K562 (cell line): ENCODE measurements at regions not wholly inside any gene's neighbourhood (a gene's known extent, or its start where the extent isn't known, plus 50 kb on each side); places are given as distances from the start of the nearest gene placed in this dataset.

Experiments used
- ATAC-seq: fragments of 200-7000 bp; cut with Tn5 transposase; 3 replicates; pipeline ENCODE4 v1.9.1; 2020; ENCODE audit warnings: moderate library complexity
- BruUV-seq: library from RNA; stranded (reverse); fragments of 400-500 nt; replicated peaks from 2 replicates; lab custom pipeline; 2021; lab: Mats Ljungman, UMichigan
- CTCF ChIA-PET: fragments of 300-600 bp; formaldehyde crosslinking; extraction: SDS; loops from one replicate; lab custom pipeline; 2021; ENCODE audit warnings: low intra/inter-chr PET ratio; lab: Yijun Ruan, JAX
- POLR2A ChIA-PET: fragments of 300-600, 350-650 bp; sonication (Branson Sonifier 250); formaldehyde crosslinking; extraction: SDS; loops from one replicate; lab custom pipeline; 2021; ENCODE audit warnings: antibody characterized with exemption, inconsistent platforms; lab: Yijun Ruan, JAX
- DNase-seq, 4 experiments: peaks; one replicate each; pipeline versions ENCODE4 v3.0.0 to v3.0.0-alpha.2; 2011 to 2018; ENCODE audit warnings: low spot score in 3 of 4, mixed read lengths in 3 of 4; ENCODE audit errors: extremely low read depth in 1 of 4
- FAIRE-seq: peaks from 2 replicates; lab custom pipeline; 2011; peaks lifted over from hg19 to GRCh38; lab: Jason Lieb, UNC
- H2AFZ ChIP-seq: 2 replicates; pipeline ENCODE4 v1.6.0; 2011; ENCODE audit warnings: low read depth, low read length, control low read depth, inconsistent platforms
- H3K27ac ChIP-seq: fragments of 200-600 bp; 3 replicates; pipeline ENCODE4 v1.8.0; 2011; ENCODE audit warnings: low read depth, mild to moderate bottlenecking, control low read depth, inconsistent platforms, low read length, moderate library complexity, mixed read lengths; ENCODE audit errors: extremely low read depth
- H3K27me3 ChIP-seq, 2 experiments: fragments of 300-600 bp in 1 of 2; 2 replicates in 1 of 2; 3 replicates in 1 of 2; pipeline versions ENCODE4 v1.6.0 to v1.8.0; 2011; ENCODE audit warnings: inconsistent platforms in 2 of 2, low read length in 2 of 2, mild to moderate bottlenecking in 1 of 2, mixed read lengths in 1 of 2, moderate library complexity in 1 of 2; ENCODE audit not compliant: control insufficient read depth in 2 of 2, insufficient read depth in 2 of 2
- H3K36me3 ChIP-seq: fragments of 300-600 bp; 3 replicates; pipeline ENCODE4 v1.8.0; 2011; ENCODE audit warnings: mild to moderate bottlenecking, low read length, inconsistent platforms; ENCODE audit not compliant: control insufficient read depth, insufficient read depth
- H3K4me1 ChIP-seq, 2 experiments: fragments of 200-600 bp in 1 of 2; replicated peaks in 1 of 2; 2 replicates in 1 of 2; 3 replicates in 1 of 2; pipeline versions ENCODE4 v1.5.1 to v1.8.0; 2011; ENCODE audit warnings: inconsistent platforms in 2 of 2, low read length in 2 of 2, mild to moderate bottlenecking in 1 of 2, mixed read lengths in 1 of 2, moderate library complexity in 1 of 2; ENCODE audit not compliant: control insufficient read depth in 2 of 2, insufficient read depth in 2 of 2
- H3K4me2 ChIP-seq: 2 replicates; pipeline ENCODE4 v1.6.1; 2011; ENCODE audit warnings: low read length, control low read depth, inconsistent platforms, mixed read lengths; ENCODE audit not compliant: insufficient read depth
- H3K4me3 ChIP-seq: fragments of 200-600 bp; sonication (generic), shearing (Covaris generic); 2 replicates; pipeline ENCODE4 v1.5.1; 2016; ENCODE audit warnings: control low read depth, inconsistent platforms
- H3K79me2 ChIP-seq: fragments of 200-600 bp; 3 replicates; pipeline ENCODE4 v1.8.0; 2011; ENCODE audit warnings: low read length, inconsistent platforms; ENCODE audit not compliant: control insufficient read depth, insufficient read depth
- H3K9ac ChIP-seq, 2 experiments: 2 replicates each; pipeline versions ENCODE4 v1.6.0 to v1.6.1; 2011; ENCODE audit warnings: low read depth in 2 of 2, low read length in 2 of 2, control low read depth in 1 of 2, inconsistent platforms in 1 of 2, mild to moderate bottlenecking in 1 of 2, mixed read lengths in 1 of 2; ENCODE audit not compliant: insufficient read depth in 1 of 2
- H3K9me1 ChIP-seq: one replicate; pipeline ENCODE4 v1.6.0; 2011; ENCODE audit warnings: inconsistent platforms, mild to moderate bottlenecking, low read length, moderate library complexity; ENCODE audit not compliant: control insufficient read depth, insufficient read depth
- H3K9me3 ChIP-seq: replicated peaks from 2 replicates; pipeline ENCODE4 v1.5.1; 2011; ENCODE audit warnings: low read depth, low read length, inconsistent platforms; ENCODE audit not compliant: control insufficient read depth, insufficient read depth
- H4K20me1 ChIP-seq: replicated peaks from 2 replicates; pipeline ENCODE4 v1.6.1; 2011; ENCODE audit warnings: low read length, inconsistent platforms, mixed read lengths; ENCODE audit not compliant: control insufficient read depth, insufficient read depth
- CAMTA2 ChIP-seq: fragments of 250-450 bp; sonication (Bioruptor Pico); conservative IDR thresholded peaks from 2 replicates; pipeline ENCODE4 v1.5.1; 2022
- IRF9 ChIP-seq: fragments of 450-650 bp; IDR thresholded peaks from 2 replicates; pipeline ENCODE4 v1.6.1; 2016; ENCODE audit warnings: missing biosample characterization, missing genetic modification characterization
- KAT7 ChIP-seq: sonication (generic); formaldehyde crosslinking; IDR thresholded peaks from 2 replicates; pipeline ENCODE4 v1.8.0; 2022; ENCODE audit warnings: missing genetic modification reagents, mild to moderate bottlenecking, borderline replicate concordance
- MCM3 ChIP-seq: fragments of 450-650 bp; IDR thresholded peaks from 2 replicates; pipeline ENCODE4 v1.6.1; 2016
- MTA1 ChIP-seq: fragments of 450-650 bp; IDR thresholded peaks from 2 replicates; pipeline ENCODE4 v1.6.1; 2017; ENCODE audit warnings: borderline replicate concordance
- NFATC3 ChIP-seq: fragments of 450-650 bp; IDR thresholded peaks from 2 replicates; pipeline ENCODE4 v1.6.1; 2017; ENCODE audit warnings: mild to moderate bottlenecking
- POLR2B ChIP-seq: fragments of 450-650 bp; IDR thresholded peaks from 2 replicates; pipeline ENCODE4 v1.6.1; 2018; ENCODE audit warnings: low read depth; ENCODE audit not compliant: partially characterized antibody
- RHOXF2B ChIP-seq: fragments of 250-450 bp; sonication (Bioruptor Pico); conservative IDR thresholded peaks from 2 replicates; pipeline ENCODE4 v1.5.1; 2021
- SOX6 ChIP-seq: fragments of 450-650 bp; IDR thresholded peaks from 2 replicates; pipeline ENCODE4 v1.6.1; 2014; ENCODE audit warnings: mild to moderate bottlenecking
- TCF3 ChIP-seq: sonication (generic); formaldehyde crosslinking; IDR thresholded peaks from 2 replicates; pipeline ENCODE4 v1.4.0; 2020; ENCODE audit warnings: mild to moderate bottlenecking, missing genetic modification reagents
- TOE1 ChIP-seq, 2 experiments: fragments of 450-650 bp in 1 of 2; sonication (generic) in 1 of 2; formaldehyde crosslinking in 1 of 2; IDR thresholded peaks; 2 replicates each; pipeline versions ENCODE4 v1.7.1 to v1.8.0; 2016 to 2022; ENCODE audit warnings: borderline replicate concordance in 2 of 2, mild to moderate bottlenecking in 2 of 2, antibody characterized with exemption in 1 of 2, inconsistent platforms in 1 of 2, low read depth in 1 of 2, missing genetic modification reagents in 1 of 2, moderate library complexity in 1 of 2
- ZHX1 ChIP-seq: fragments of 150-350 bp; conservative IDR thresholded peaks from 2 replicates; pipeline ENCODE4 v1.6.1; 2014; ENCODE audit warnings: low read length
- ZNF212 ChIP-seq: fragments of 450-650 bp; formaldehyde crosslinking; IDR thresholded peaks from 2 replicates; pipeline ENCODE4 v1.4.0; 2020; ENCODE audit warnings: mild to moderate bottlenecking
- ZNF253 ChIP-seq: fragments of 250-450 bp; sonication (Bioruptor Pico); conservative IDR thresholded peaks from 2 replicates; pipeline ENCODE4 v1.6.1; 2021; ENCODE audit warnings: mild to moderate bottlenecking
- ZNF311 ChIP-seq: fragments of 250-450 bp; sonication (Bioruptor Pico); IDR thresholded peaks from 2 replicates; pipeline ENCODE4 v1.4.0; 2020; ENCODE audit warnings: mild to moderate bottlenecking, moderate library complexity
- ZNF384 ChIP-seq: IDR thresholded peaks from 2 replicates; pipeline ENCODE4 v1.6.1; 2012; ENCODE audit warnings: low read depth, low read length, improper control_type of control experiment
- ZNF668 ChIP-seq: fragments of 250-450 bp; sonication (Bioruptor Pico); IDR thresholded peaks from 2 replicates; pipeline ENCODE4 v1.8.0; 2022; ENCODE audit warnings: mild to moderate bottlenecking, inconsistent platforms
- WGBS: fragments of 100-300 bp; shearing (Covaris generic); methylation state at CpG from one replicate; pipeline ENCODE4 v1.1.6; 2016; ENCODE audit warnings: low coverage, mixed read lengths; ENCODE audit not compliant: insufficient coverage; ENCODE audit errors: missing lambda C conversion rate; 5-methylcytosine and 5-hydroxymethylcytosine counted together
- in situ Hi-C: fragments of 300-500 bp; cut with MboI; formaldehyde crosslinking; loops from 4 replicates; pipeline ENCODE4 v1.15.0; 2018; ENCODE audit warnings: inconsistent platforms, mixed read lengths
- intact Hi-C: fragments of 100-400 bp; cut with micrococcal nuclease; formaldehyde crosslinking; loops from 2 replicates; pipeline ENCODE4 v1.14.2; 2022

GRCh38 chr5:167378894-167379723 lies 912.3 kb upstream of the WWC1 start:
- H3K9me1 ChIP-seq, result no peaks in the 10 kb centered on the region
- H3K4me3 ChIP-seq, result no peak overlapping the region
- no peak overlapping the region for H3K4me2 ChIP-seq
- H3K9ac ChIP-seq, result no peak overlapping the region
- intact Hi-C loops, result no loop called here
- no TSS peak for BruUV-seq
- DNase-seq (no peak), FAIRE-seq (no peak)
- no peaks in the 10 kb centered on the region for H3K9me3 ChIP-seq
- no peaks in the 10 kb centered on the region for H3K4me1 ChIP-seq
- WGBS, result 0% methylated on average over 9 of the region's 9 CpGs
- no peaks in the 10 kb centered on the region for H4K20me1 ChIP-seq
- CTCF ChIA-PET, result no interaction called here
- POLR2A ChIA-PET, result no interaction called here
- TF ChIP-seq SOX6, result no peak
- no peak for TF ChIP-seq MTA1
- TF ChIP-seq TOE1 (IDR thresholded peaks at IDR 0.05; ENCODE audit: borderline replicate concordance), result no peak
- TF ChIP-seq TOE1 (CRISPR knock-in tag; IDR thresholded peaks at IDR 0.05; ENCODE audit: borderline replicate concordance, low read depth), result no peak
- TF ChIP-seq ZNF668, result no peak
- TF ChIP-seq POLR2B, result no peak
- no peak for TF ChIP-seq IRF9 (tag)
- TF ChIP-seq RHOXF2B (CRISPR knock-in tag), result no peak
- no peak for TF ChIP-seq KAT7 (CRISPR knock-in tag)
- no peak for TF ChIP-seq ZNF311 (CRISPR knock-in tag)
- TF ChIP-seq ZNF384, result no peak
- TF ChIP-seq NFATC3, result no peak
- TF ChIP-seq ZNF212 (CRISPR knock-in tag), result no peak
- TF ChIP-seq ZHX1, result no peak
- no peak for TF ChIP-seq TCF3 (CRISPR knock-in tag)
- TF ChIP-seq ZNF253 (CRISPR knock-in tag), result no peak
- TF ChIP-seq MCM3, result no peak
- no peak for TF ChIP-seq CAMTA2 (CRISPR knock-in tag)
- TF ChIP-seq, all 486 proteins: peak for 0
- H3K79me2 ChIP-seq, result no peaks in the 10 kb centered on the region
- H3K27ac ChIP-seq, result no peak overlapping the region
- in situ Hi-C loops, result no loop called here
- no peak overlapping the region for H2AFZ ChIP-seq
- ATAC-seq, result no peak
- no peaks in the 10 kb centered on the region for H3K27me3 ChIP-seq
- no peaks in the 10 kb centered on the region for H3K36me3 ChIP-seq
